GM23338 (cell line): ENCODE measurements at regions not wholly inside any gene's neighbourhood (a gene's known extent, or its start where the extent isn't known, plus 50 kb on each side); places are given as distances from the start of the nearest gene placed in this dataset.

ENCODE experiments used
- ATAC-seq: fragments of 200-7000 bp; cut with Tn5 transposase; 3 replicates; pipeline ENCODE4 v1.9.1; 2020
- DNase-seq: peaks from one replicate; pipeline ENCODE4 v3.0.0-alpha.2; 2015; ENCODE audit warnings: low spot score
- H2AFZ ChIP-seq: fragments of 200-600 bp; sonication (generic); 2 replicates; pipeline ENCODE4 v1.8.0; 2016; ENCODE audit warnings: antibody characterized with exemption, mild to moderate bottlenecking, moderate library complexity
- H3F3A ChIP-seq: fragments of 200-600 bp; sonication (generic); replicated peaks from 2 replicates; pipeline ENCODE4 v1.8.0; 2017; ENCODE audit warnings: antibody characterized with exemption, mixed run types, low read depth
- H3K27ac ChIP-seq: fragments of 200-600 bp; sonication (generic); 2 replicates; pipeline ENCODE4 v1.6.1; 2016; ENCODE audit warnings: low read depth
- H3K27me3 ChIP-seq: fragments of 200-600 bp; sonication (generic); 2 replicates; pipeline ENCODE4 v1.8.0; 2016; ENCODE audit warnings: mild to moderate bottlenecking, mixed run types, moderate library complexity; ENCODE audit not compliant: insufficient read depth
- H3K36me3 ChIP-seq: fragments of 200-600 bp; sonication (generic); 2 replicates; pipeline ENCODE4 v1.8.0; 2016; ENCODE audit warnings: mild to moderate bottlenecking; ENCODE audit not compliant: insufficient read depth
- H3K4me1 ChIP-seq: fragments of 200-600 bp; sonication (generic); 2 replicates; pipeline ENCODE4 v1.8.0; 2016; ENCODE audit warnings: mild to moderate bottlenecking, moderate library complexity; ENCODE audit not compliant: insufficient read depth
- H3K4me2 ChIP-seq: fragments of 200-600 bp; sonication (generic); 2 replicates; pipeline ENCODE4 v1.7.1; 2017; ENCODE audit warnings: mixed run types
- H3K4me3 ChIP-seq: fragments of 200-600 bp; sonication (generic); 2 replicates; pipeline ENCODE4 v1.6.1; 2016; ENCODE audit warnings: mixed run types
- H3K79me2 ChIP-seq: fragments of 200-600 bp; sonication (generic); replicated peaks from 2 replicates; pipeline ENCODE4 v1.8.0; 2017; ENCODE audit warnings: mild to moderate bottlenecking; ENCODE audit not compliant: insufficient read depth
- H3K9me2 ChIP-seq: fragments of 200-600 bp; sonication (generic); 2 replicates; pipeline ENCODE4 v1.8.0; 2017; ENCODE audit not compliant: insufficient read depth
- H4K20me1 ChIP-seq: fragments of 200-600 bp; sonication (generic); replicated peaks from 2 replicates; pipeline ENCODE4 v1.8.0; 2017; ENCODE audit warnings: mild to moderate bottlenecking; ENCODE audit not compliant: insufficient read depth
- H3K27ac Mint-ChIP-seq: 2 replicates; pipeline ENCODE4 v1.8.0; 2020; ENCODE audit warnings: inconsistent platforms, mild to moderate bottlenecking, moderate library complexity, mixed read lengths
- H3K27me3 Mint-ChIP-seq: 3 replicates; pipeline ENCODE4 v1.8.0; 2022; ENCODE audit warnings: low read depth, mild to moderate bottlenecking, moderate library complexity, mixed read lengths, inconsistent platforms; ENCODE audit not compliant: insufficient read depth, poor library complexity
- H3K36me3 Mint-ChIP-seq: 3 replicates; pipeline ENCODE4 v1.8.0; 2021; ENCODE audit warnings: low read depth, mild to moderate bottlenecking, inconsistent platforms, moderate library complexity, mixed read lengths
- H3K4me1 Mint-ChIP-seq: 3 replicates; pipeline ENCODE4 v1.8.0; 2020; ENCODE audit warnings: mild to moderate bottlenecking, inconsistent platforms, mixed read lengths
- H3K4me3 Mint-ChIP-seq: 3 replicates; pipeline ENCODE4 v1.8.0; 2021; ENCODE audit warnings: moderate library complexity, mild to moderate bottlenecking, inconsistent platforms, mixed read lengths
- H3K9me3 Mint-ChIP-seq: 3 replicates; pipeline ENCODE4 v1.8.0; 2020; ENCODE audit warnings: moderate library complexity, mild to moderate bottlenecking, inconsistent platforms, mixed read lengths
- CREB1 ChIP-seq: fragments of 250-450 bp; sonication (Bioruptor Pico); IDR thresholded peaks from 2 replicates; pipeline ENCODE4 v1.5.0; 2020; ENCODE audit warnings: low read depth, mild to moderate bottlenecking, moderate library complexity
- CTCF ChIP-seq, 2 experiments: fragments of 200-600 bp in 1 of 2; sonication (generic) in 1 of 2; conservative IDR thresholded peaks; 2 replicates each; pipeline versions ENCODE4 v1.5.1 to v1.6.1; 2016 to 2017; ENCODE audit warnings: antibody characterized with exemption in 2 of 2, low read depth in 2 of 2, mild to moderate bottlenecking in 2 of 2, moderate library complexity in 1 of 2
- ETS1 ChIP-seq: IDR thresholded peaks from 2 replicates; pipeline ENCODE4 v1.6.1; 2016; ENCODE audit warnings: antibody characterized with exemption
- EZH2 ChIP-seq: fragments of 200-600 bp; sonication (generic); IDR thresholded peaks from one replicate; pipeline ENCODE4 v1.8.0; 2017; ENCODE audit warnings: antibody characterized with exemption, mild to moderate bottlenecking, low read depth; ENCODE audit not compliant: unreplicated experiment
- EZH2phosphoT487 ChIP-seq: fragments of 200-600 bp; sonication (generic); IDR thresholded peaks from one replicate; pipeline ENCODE4 v1.8.1; 2018; ENCODE audit warnings: antibody characterized with exemption; ENCODE audit not compliant: unreplicated experiment
- JUNB ChIP-seq: IDR thresholded peaks from one replicate; pipeline ENCODE4 v1.6.1; 2016; ENCODE audit warnings: antibody characterized with exemption; ENCODE audit not compliant: unreplicated experiment
- NANOG ChIP-seq: IDR thresholded peaks from 2 replicates; pipeline ENCODE4 v1.6.1; 2016; ENCODE audit warnings: antibody characterized with exemption, borderline replicate concordance
- POLR2AphosphoS5 ChIP-seq: IDR thresholded peaks from 2 replicates; pipeline ENCODE4 v1.6.1; 2016; ENCODE audit warnings: antibody characterized with exemption, low read depth
- REST ChIP-seq: IDR thresholded peaks from one replicate; pipeline ENCODE4 v1.6.1; 2018; ENCODE audit warnings: antibody characterized with exemption; ENCODE audit not compliant: unreplicated experiment
- STAT1 ChIP-seq: IDR thresholded peaks from one replicate; pipeline ENCODE4 v1.6.1; 2016; ENCODE audit warnings: antibody characterized with exemption; ENCODE audit not compliant: unreplicated experiment
- ZNF114 ChIP-seq: fragments of 250-450 bp; sonication (Bioruptor Pico); IDR thresholded peaks from 2 replicates; pipeline ENCODE4 v1.5.0; 2020; ENCODE audit warnings: mild to moderate bottlenecking, moderate library complexity
- ZNF331 ChIP-seq: fragments of 250-450 bp; sonication (Bioruptor Pico); IDR thresholded peaks from 2 replicates; pipeline ENCODE4 v1.5.0; 2020; ENCODE audit warnings: low read depth, mild to moderate bottlenecking, moderate library complexity
- ZNF462 ChIP-seq: fragments of 250-450 bp; sonication (Bioruptor Pico); IDR thresholded peaks from 2 replicates; pipeline ENCODE4 v1.5.0; 2020; ENCODE audit warnings: mild to moderate bottlenecking, moderate library complexity

GRCh38 chr10:88094795-88095194, 231.4 kb downstream of the PTEN start:
- H3K27me3 ChIP-seq = no peaks in the 10 kb centered on the region
- H3K4me2 ChIP-seq = no peak overlapping the region
- H2AFZ ChIP-seq = no peak overlapping the region
- H3K4me1 ChIP-seq = no peaks in the 10 kb centered on the region
- H3F3A ChIP-seq = no peaks in the 10 kb centered on the region
- H3K36me3 Mint-ChIP-seq = no peaks in the 10 kb centered on the region
- DNase-seq (no peak), ATAC-seq (no peak)
- H3K4me3 ChIP-seq = no peak overlapping the region
- no peak overlapping the region for H3K27ac Mint-ChIP-seq
- H3K79me2 ChIP-seq = no peaks in the 10 kb centered on the region
- H3K27ac ChIP-seq = no peak overlapping the region
- no peaks in the 10 kb centered on the region for H3K9me3 Mint-ChIP-seq
- H3K9me2 ChIP-seq = no peaks in the 10 kb centered on the region
- H3K36me3 ChIP-seq = no peaks in the 10 kb centered on the region
- H3K4me3 Mint-ChIP-seq = no peak overlapping the region
- TF ChIP-seq CTCF (conservative IDR thresholded peaks at IDR 0.05; ENCODE audit: low read depth in 2 of 2) (no peak), EZH2 (no peak), ETS1 (no peak), EZH2phosphoT487 (no peak), NANOG (no peak), STAT1 (no peak), CREB1 (no peak), ZNF462 (CRISPR knock-in tag) (no peak), REST (no peak), POLR2AphosphoS5 (no peak), ZNF114 (no peak), JUNB (no peak), ZNF331 (CRISPR knock-in tag) (no peak)
- no peaks in the 10 kb centered on the region for H3K4me1 Mint-ChIP-seq
- no peaks in the 10 kb centered on the region for H3K27me3 Mint-ChIP-seq
- no peaks in the 10 kb centered on the region for H4K20me1 ChIP-seq
